RPMI7951 (cell line): ENCODE measurements at regions not wholly inside any gene's neighbourhood (a gene's known extent, or its start where the extent isn't known, plus 50 kb on each side); places are given as distances from the start of the nearest gene placed in this dataset.
"Not testable (repeated sequence)": the region's sequence is repeated elsewhere in the genome, so short reads cannot be mapped to it uniquely, and the experiment has no call there.

Experiments used
- DNase-seq: peaks from one replicate; pipeline ENCODE4 v3.0.0-alpha.2; 2012; ENCODE audit warnings: low read depth

DNA sequence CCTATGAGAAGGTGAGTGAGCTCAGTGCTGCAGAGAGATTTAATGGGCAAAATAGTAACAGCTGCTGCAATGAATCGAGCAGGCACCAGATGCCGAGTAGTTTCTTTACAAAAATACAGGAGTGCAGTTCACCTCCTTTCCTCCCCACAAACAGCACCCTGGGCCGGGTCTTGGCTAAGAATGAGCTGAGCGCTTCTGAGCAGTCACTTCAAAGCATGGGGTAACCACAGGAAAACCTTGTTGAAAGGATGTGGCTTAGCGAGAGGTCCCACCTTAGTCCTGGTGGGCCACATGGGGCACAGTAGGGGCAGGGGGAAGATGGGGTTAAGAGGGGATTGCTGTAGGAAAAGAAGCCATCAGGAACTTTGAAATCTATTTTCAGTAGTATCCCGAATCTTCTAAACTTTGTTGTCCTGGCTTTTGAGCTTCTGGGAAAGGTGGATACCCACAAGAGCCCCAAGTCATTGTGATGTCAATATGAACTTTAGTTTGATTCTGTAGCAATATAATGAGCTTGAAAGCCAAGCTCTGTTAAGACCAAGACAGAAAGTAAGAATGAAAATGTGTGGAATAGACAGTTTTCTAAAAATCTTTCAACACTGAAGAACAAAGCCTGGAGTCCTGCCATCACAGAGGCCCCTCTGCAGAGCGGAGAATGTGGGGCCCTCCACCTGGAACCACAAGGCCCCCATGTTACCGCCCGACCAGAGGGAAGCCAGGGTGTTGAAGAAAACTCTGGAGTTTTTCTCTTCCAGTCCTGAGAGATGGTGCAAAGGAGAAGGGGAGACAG, 101.0 kb upstream of the ZNF236 start:
- DNase-seq: no peak

DNA sequence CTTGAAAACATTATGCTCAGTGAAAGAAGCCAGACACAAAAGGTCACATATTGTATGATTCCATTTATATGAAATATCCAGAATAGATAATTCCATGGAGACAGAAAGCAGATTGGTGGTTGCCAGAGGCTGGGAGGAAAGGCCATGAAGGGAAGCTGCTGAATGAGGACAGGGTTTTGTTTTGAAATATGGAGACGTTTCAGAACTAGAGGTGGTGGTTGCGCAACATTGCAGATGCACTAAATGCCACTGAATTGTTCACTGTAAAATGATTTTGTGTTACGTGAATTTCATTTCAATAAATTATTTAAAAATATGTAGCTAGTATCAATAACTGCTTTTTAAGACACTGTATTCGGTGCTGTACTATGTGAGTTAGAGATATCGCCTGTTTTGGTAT, 101.7 kb upstream of the ZNF236 start:
- DNase-seq: no peak

DNA sequence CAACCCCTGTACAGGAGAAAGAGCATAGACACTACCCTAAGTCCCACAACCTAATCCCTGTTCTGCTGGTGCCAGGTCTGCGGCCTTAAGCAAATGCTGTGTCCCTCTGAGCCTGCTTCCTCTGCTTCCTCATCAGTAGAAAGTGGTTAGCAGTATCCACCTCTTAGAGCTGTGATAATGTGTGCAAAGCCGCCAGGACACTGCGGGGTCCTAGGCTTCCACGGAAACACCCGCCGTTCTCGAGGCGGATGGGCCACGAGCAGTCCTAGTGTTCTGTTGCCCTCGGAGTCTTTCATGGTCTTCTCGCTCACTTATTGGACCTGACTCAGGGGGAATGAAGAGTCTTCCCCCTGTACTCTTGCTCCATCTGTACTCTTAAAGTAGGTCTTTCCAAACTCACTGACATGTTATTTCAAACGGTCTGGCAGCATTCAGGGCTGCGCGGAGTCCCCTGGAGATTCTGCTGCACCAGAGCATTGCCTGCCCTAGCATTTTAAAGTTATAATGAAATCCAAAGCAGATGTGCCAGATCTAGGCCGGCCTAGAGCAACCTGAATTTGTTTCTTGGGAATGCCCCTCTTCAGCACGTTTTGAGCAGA, 107.2 kb upstream of the ZNF236 start:
- no peak for DNase-seq

DNA sequence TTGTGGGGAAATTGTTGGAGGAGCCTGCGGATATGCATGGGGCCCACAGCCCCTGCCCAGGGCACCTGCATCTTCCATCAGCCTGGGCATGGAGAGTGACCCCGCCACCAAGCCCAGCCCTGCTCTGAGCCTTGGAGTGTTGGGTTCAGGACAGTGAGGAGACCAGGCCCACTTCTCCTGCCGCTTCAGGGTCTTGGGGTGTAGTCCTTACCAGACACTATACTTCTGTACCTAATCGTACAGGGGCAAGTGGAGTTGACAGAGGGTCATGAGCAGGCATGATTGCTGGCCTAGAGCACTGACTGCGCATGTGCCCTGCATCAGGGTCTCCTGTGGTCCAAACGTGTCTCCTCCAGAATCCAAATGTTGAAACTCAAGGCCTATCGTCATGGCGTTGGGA, 108.9 kb upstream of the ZNF236 start:
- DNase-seq: no peak

DNA sequence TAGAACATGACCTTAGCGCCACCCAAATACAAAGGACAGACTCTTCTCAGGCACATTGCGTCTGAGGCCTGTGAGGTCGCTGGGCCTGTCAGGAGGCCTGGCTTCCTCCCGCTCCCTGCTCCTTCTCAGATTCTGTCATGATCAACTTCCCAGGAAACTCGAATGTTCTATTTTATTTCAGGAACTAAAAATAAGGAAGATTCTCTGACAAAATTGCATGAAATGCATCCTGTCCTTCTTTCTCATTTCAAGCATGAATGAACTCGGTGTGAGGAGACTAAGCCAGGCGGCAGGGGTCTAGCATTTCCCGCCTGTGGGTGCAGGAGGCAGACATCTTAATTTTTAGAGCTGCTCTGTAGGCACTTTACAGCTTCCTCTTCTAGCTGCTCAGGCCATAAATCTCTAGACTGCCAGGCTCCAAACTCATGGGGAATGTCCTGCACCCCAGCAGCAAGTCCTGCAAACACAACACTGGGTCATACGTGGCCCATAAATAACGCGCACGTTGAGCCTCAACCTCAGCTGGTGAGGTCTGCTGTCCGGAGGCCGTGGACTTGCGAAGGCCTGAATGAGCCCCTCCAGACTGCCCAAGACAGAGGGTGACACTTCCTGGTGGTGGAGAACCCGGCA, 109.7 kb upstream of the ZNF236 start:
- DNase-seq: no peak

DNA sequence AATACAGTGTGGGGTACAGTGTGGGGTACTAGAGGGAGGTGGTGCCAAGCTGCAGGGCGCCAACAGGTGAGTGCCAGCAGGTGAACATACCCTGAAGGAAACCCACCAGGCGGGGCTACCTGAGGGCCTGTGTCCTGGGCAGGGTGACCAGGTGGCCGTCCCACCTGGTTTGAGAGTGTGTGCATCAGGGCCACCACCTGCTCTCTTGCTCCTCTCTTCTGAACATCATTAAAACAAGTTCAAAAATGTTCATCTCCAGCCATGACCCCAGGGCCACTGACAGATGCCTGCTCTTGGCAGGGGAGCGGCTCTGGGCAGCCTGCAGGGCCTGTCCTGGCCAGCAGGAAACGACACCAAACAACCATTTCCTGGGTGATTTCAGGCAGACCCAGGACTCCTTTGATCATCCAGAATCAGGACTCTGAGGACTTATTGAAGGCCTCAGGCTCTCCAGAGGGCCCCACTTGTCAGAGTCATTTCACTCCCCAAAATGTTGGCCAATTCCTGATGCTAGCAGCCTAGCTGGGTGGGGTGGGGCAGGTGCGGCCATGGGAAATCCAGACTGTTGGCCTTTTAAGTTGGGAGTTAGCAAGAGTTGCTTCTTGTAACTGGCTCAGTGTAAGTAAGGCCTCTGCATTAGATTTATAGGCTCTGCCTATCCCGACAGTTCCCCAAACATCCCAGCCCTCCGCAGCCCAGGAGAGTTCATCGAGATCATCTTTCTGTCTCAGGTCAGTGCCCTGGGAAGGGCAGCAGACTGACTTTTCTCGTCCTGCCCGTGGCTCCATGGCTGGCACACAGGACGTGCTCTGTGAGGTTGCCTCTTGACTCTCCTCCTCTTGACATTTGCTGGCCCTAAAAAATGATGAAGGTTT, 111.5 kb upstream of the ZNF236 start:
- DNase-seq: no peak

DNA sequence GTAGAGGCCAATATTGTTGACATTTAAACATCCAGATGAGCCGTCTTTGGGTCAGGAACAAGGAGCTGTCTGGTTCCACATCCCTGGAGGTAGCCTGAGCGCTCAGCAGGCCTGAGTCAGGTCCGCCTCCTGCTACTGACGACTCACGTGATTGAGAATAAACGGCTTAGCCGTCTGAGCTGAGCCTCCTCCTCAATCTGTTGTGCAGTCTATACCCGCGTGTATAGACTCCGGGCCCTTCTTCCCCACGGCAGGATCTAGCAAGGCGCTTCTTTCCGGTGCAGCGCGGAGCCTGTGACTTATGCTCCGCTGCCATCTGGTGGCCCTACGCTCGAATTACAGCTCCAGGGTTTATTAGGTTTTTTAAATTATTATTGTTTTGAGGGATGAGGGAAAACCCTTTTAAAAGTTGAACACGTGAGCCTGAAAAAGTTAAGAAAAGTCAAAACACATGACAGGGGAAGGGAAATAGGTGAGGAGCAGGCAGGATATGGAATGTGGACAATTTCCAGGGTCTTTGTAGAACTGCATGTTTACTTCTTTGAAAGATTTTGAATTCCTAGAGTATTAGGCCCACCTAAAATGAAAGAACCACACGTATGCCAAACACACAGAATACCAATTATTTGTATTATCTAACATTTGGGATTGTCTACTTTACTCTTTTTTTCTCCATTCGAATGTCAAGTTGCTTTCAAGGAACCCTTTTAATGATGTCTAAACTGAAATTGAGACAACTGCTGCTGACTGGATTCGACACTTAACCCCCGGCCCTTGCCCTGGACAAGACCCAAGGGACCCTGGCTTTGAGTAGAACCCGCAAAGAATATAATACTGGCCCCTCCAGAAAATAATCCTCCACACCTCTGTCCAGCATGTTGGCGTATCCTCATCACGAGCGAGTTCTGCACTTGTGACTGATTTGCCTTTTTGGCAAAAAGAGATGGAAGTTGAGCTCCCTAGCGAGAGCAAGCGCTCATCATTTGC, 112.4 kb upstream of the ZNF236 start:
- DNase-seq: peak; percentile 54

DNA sequence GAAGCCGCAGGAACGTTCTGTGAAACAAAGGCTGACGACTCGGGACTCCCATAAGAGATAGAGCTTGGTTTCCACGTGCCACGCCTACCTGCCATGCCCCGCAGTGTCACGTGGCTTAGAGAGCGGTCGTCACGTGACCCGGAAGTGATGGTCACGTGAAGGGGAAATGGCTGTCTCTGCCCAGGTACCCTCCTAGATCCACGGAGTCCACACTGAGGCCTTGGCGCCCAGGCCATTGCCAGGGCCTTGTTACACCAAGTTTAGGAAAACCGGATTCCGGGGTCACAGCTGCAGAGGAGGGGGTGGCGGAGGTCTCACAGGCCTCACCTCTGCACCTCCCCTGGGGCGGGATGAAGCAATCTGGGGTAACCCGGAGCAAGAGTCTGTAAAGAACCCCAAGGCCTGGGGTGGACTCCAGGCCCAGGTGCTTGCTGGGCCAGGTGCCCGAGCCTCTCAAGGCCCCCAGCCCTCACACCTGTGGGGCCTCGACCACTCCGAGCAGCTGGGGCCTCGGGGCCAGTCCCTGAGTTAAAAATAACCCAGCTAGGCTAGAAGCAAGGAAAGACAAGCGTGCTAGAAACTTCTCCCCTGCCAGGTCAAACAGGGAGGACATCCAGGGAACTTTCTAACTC, 113.5 kb upstream of the ZNF236 start:
- no peak for DNase-seq

DNA sequence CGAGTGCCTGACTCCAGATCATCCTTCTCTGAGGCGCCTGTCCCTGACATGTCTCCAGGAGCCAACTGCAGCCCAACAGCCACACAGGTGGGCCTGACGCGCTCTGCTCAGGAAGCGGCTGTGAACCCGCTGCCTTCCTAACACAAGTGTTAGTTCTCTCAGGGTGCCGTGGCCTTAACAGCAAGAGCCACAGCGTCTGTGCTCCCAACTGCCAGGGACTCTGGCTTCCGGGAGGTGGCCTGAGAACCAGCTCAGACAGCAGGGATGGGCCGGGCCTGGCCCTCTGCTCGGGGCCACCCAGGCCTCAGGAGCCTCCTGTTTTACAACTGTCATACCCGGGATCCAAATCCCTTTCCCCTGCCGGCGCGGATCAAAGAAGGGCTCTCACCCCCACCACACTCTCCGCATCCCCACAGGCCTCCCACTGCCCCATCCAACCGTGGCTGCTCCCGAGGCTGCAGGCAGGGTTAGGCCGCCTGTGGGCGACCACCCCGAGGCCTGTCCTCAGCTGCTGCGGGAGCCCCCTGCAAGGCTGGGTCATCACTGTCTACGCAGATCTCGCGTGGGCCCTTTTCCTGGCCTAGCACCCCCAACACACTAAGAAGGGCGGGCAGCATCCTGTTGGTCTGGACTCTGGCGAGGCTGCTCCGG, 114.2 kb upstream of the ZNF236 start:
- DNase-seq: no peak

DNA sequence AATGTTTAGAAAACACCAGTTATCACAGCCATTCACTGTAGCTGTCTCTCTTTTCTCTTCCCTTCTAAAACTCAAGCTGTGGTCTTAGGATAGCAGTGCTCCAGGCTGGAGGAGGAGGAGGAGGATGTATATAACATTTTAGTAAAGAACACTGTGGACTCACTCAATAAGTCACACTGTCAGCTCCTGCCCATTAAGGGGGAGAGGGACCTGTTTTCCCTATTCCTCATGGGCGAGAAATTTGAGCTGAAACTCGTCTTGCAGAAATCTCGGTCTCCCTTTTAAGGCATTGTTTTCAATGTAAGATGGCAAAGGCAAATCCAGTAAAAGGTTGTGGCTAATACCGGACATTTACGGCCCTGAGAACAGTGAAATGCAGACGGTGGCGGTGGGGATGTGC, 114.8 kb upstream of the ZNF236 start:
- no peak for DNase-seq

DNA sequence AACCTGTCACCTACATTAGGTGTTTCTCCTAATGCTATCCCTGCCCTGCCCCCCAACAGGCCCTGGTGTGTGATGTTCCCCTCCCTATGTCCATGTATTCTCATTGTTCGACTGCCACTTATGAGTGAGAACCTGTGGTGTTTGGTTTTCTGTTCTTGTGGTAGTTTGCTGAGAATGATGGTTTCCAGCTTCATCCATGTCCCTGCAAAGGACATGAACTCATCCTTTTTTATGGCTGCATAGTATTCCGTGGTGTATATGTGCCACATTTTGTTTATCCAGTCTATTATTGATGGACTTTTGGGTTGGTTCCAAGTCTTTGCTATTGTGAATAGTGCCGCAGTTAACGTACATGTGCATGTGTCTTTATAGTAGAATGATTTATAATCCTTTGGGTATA, 117.8 kb upstream of the ZNF236 start:
- DNase-seq: not testable (repeated sequence)

DNA sequence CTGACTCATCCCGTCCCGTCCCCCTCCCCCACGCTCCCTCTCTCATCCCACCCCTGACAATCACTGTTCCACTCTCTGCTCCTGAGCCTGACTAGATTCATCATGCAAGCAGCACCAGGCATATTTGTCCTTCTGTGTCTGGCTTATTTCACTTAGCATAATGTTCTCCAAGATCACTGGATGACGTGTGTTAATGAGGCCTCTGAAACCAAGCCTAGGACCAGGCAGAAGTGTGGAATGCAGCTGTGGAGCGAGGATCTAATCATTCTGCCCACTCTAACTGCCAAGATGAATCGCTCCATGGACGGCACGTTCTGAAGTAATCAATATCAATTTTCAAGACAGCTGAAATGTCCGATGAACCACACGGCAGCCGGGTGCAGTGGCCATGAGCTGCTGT, 122.4 kb upstream of the ZNF236 start:
- no peak for DNase-seq

DNA sequence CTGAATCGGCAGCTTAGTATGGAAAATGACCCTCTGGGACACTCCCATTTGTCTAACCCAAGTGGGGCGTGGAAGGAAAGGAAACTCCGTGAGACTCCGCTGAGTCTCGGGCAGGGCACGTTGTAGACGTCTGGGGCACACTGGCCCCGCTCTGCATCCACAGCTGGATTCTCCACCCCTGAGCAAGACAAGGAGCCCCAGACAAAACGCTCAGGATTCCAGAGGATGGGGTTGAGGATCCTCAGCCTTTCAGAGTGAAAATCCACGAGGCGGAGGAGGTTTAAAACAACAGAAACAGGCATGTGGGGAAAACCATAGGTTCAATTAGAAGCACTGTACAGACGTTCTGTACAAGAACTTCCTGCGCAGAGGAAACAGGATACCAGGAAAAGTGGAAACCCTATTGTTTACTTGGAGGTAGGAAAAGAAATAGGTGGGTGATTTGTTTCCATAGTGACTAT, 124.9 kb upstream of the ZNF236 start:
- no peak for DNase-seq

DNA sequence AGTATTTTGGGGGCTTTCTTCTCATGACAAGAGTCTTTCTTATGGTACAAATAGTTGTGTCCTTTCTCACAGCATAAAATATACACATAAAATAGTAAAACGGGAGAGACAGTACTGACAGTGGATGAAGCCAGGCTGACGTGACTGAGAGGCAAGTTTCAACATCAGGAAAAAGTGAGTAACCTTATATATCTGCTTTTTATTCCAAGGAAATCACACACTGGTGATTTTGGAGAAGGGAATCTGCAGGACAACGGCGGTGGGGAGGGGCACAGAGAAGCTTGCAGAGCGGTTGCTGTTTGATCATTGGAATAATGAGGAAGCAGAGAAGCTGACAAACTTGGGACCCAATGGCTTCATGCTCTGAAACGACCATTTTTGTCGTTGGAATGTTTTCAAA, 130.6 kb upstream of the ZNF236 start:
- no peak for DNase-seq

DNA sequence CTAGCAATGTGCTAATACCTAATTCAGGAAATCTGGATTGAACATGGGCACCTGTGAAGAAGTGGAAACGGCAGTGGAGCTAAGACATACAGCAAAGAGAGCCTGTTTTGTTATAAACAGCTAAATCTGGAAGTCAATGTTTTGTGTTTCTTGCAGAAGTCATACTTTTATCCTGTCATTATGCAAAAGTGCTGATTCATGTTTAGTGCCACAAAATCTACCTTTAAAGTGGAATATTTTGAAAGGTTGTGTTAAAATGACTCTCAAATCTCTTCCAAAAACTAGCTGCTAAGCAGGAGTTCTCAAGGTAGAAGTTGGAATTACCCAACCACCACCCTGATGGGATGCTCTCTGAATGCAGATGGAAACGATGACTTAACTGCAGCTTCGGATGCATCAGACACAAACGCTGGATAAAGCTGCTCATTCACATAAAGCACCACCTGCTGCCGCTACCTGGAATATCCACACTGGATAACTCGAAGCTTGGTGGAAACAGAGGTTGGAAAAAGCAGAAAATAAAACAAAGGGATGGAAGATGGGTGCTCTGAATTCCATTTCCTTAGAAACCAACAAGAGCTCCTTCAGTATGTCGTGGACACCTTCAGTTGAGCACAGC, 132.6 kb upstream of the ZNF236 start:
- no peak for DNase-seq

DNA sequence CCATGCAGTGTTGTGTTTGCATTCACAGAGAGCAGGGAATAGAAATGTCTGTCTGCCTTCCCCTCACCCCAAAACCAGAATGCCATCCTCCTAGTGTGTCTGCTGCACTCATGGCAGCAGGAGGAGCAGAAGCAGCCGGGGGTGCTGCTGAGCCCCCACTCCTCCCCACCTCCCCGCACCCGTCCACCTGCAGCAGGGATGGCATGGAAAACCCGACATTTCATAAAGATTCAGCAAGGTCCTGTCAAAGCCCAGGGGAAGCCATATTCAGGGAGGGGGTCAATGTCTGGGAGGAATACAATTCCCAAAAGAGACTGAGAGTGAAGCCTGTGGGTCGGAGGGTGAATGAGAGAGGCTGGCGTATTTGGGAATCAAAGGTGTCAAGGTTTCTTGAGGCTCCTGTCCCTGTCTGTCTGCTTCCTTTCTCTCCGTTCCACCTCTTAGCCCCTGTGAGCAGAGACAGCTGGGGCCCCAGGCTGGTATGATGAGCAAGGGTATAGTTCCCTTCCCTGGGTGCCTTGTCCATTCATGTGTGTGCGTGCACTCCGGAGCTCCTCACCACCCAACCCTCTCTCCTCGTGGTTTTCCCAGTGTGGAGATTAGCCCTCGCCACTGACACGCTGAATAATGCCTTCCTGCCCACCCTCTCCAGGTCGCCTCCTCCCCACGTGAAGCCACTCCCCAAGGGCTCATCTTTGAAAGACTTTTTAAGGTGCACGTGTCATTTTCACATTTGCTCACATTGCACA, 133.5 kb upstream of the ZNF236 start:
- DNase-seq: no peak

DNA sequence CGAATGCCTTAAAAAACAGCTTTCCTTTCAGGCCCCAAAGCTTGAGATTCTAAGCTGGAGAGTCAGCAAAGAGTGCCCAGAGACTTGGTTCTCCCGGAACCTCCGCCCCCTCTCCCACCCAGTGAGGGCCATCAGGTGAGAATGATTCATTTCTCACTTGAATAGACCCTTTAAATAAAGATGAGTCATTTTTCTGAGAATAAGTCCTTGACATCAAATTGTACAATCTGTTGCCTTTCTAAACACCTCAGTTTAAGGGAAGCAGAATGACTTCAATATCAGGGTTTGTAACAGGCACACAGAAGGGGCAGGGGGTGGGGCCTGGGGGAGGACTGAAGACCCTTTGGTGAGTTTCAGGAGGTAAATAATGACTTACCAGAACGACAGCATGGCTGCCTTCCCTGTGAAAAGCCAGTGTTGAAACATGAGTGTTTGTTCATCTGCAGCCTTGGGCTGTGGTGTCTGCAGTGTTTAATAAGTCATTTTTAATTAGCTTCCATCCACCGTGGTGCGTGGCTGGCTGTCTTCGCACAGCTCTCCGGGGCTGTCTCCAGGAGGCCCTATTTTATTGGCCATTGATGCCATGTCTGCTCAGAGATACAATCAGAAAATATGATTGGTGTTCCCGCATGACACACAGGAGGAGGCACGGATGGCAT, 134.9 kb upstream of the ZNF236 start:
- DNase-seq: no peak

DNA sequence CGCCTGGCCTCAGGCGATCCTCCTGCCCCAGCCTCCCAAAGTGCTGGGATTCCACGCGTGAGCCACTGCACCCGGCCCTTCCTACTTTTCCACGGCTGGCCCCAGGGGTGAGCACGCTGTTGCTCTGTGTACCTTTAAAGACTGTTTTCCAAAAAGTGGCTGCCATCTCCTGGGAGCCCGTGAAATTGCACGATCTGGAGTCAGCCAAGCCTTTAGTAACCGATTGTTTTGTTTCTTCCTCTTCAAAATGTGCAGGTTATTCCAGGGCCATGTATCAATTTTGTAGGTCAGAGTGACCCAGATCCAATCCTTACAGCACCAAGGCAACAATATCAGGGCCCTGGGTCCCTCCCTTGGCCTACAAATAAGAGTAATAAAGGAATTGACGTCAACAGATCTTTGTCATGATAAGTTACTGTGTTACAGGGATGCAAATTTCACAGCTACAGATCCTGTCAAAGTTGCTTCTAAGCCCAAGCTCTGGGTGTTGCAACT, 135.6 kb upstream of the ZNF236 start:
- DNase-seq: peak; percentile 46
